ENCODE measurements at regions not wholly inside any gene's neighbourhood (a gene's known extent, or its start where the extent isn't known, plus 50 kb on each side); places are given as distances from the start of the nearest gene placed in this dataset.
"Not testable (repeated sequence)": the region's sequence is repeated elsewhere in the genome, so short reads cannot be mapped to it uniquely, and the experiment has no call there.

GRCh38 chr3:170701696-170702678, 116.1 kb upstream of the SLC7A14 start:
- DNase-seq = no peak

- no peak for DNase-seq
Measured at GRCh38 chr3:170700054-170700404, 114.2 kb upstream of the SLC7A14 start.

- no peak for DNase-seq
Measured at GRCh38 chr3:170699158-170700053, 113.5 kb upstream of the SLC7A14 start.

GRCh38 chr3:170697908-170698307, 112.0 kb upstream of the SLC7A14 start:
- no peak for DNase-seq

GRCh38 chr3:170697131-170697530, 111.3 kb upstream of the SLC7A14 start:
- DNase-seq = no peak

GRCh38 chr3:170695486-170696064, 109.7 kb upstream of the SLC7A14 start:
- DNase-seq = no peak

GRCh38 chr3:170692720-170693119, 106.8 kb upstream of the SLC7A14 start:
- DNase-seq = no peak

GRCh38 chr3:170690661-170690981, 104.7 kb upstream of the SLC7A14 start:
- DNase-seq = no peak

GRCh38 chr3:170689893-170690660, 104.2 kb upstream of the SLC7A14 start:
- peak; percentile 17 for DNase-seq

GRCh38 chr3:170689296-170689829, 103.5 kb upstream of the SLC7A14 start:
- DNase-seq = no peak

- DNase-seq = not testable (repeated sequence)
Measured at GRCh38 chr3:170688222-170688621, 102.3 kb upstream of the SLC7A14 start.

GRCh38 chr3:170680593-170680992, 94.7 kb upstream of the SLC7A14 start:
- DNase-seq = no peak

- no peak for DNase-seq
Measured at GRCh38 chr3:170679190-170679589, 93.3 kb upstream of the SLC7A14 start.

GRCh38 chr3:170670504-170670903, 84.6 kb upstream of the SLC7A14 start:
- DNase-seq = no peak

GRCh38 chr3:170662986-170663385, 77.1 kb upstream of the SLC7A14 start:
- DNase-seq = not testable (repeated sequence)

GRCh38 chr3:170660139-170660538, 74.3 kb upstream of the SLC7A14 start:
- DNase-seq = no peak

GRCh38 chr3:170657312-170657711, 71.4 kb upstream of the SLC7A14 start:
- no peak for DNase-seq

- no peak for DNase-seq
Measured at GRCh38 chr3:170656284-170656683, 70.4 kb upstream of the SLC7A14 start.

- no peak for DNase-seq
Measured at GRCh38 chr3:170653801-170654200, 67.9 kb upstream of the SLC7A14 start.

GRCh38 chr3:170651260-170651845, 65.5 kb upstream of the SLC7A14 start:
- DNase-seq = no peak

- DNase-seq = not testable (repeated sequence)
Measured at GRCh38 chr3:170650557-170650956, 64.7 kb upstream of the SLC7A14 start.

GRCh38 chr3:170644711-170645110, 58.8 kb upstream of the SLC7A14 start:
- DNase-seq = no peak

Measured in CD4-positive, alpha-beta T cell treated with Interleukin-12 subunit alpha and Interleukin-12 subunit beta, for 1 hour (primary cell).